ENCODE measurements at regions not wholly inside any gene's neighbourhood (a gene's known extent, or its start where the extent isn't known, plus 50 kb on each side); places are given as distances from the start of the nearest gene placed in this dataset.

- peak; percentile 76 to 95; a peak in 3 of 4 replicates for TF ChIP-seq TBL1XR1 (IDR thresholded peaks at IDR 0.05; ENCODE audit: low read length in 2 of 2)
- TF ChIP-seq BRD9 (IDR thresholded peaks at IDR 0.05; ENCODE audit: low read depth, partially characterized antibody), result no peak
- peak; percentile 90 for TF ChIP-seq NCOA1 (IDR thresholded peaks at IDR 0.05; ENCODE audit: low read depth)
- no peak for TF ChIP-seq C11orf30 (IDR thresholded peaks at IDR 0.05; ENCODE audit: low read depth)
- TF ChIP-seq TOE1 (IDR thresholded peaks at IDR 0.05; ENCODE audit: borderline replicate concordance), result peak; percentile 80
- TF ChIP-seq TOE1 (CRISPR knock-in tag; IDR thresholded peaks at IDR 0.05; ENCODE audit: borderline replicate concordance, low read depth), result no peak
- TF ChIP-seq RERE (CRISPR knock-in tag; IDR thresholded peaks at IDR 0.05; ENCODE audit: borderline replicate concordance), result no peak
- peak; percentile 91 for TF ChIP-seq ESRRA (IDR thresholded peaks at IDR 0.05; ENCODE audit: borderline replicate concordance, low read depth)
- peak; percentile 93 for TF ChIP-seq MYNN (IDR thresholded peaks at IDR 0.05)
- TF ChIP-seq MYNN (CRISPR knock-in tag; IDR thresholded peaks at IDR 0.05), result no peak
- TF ChIP-seq DEAF1 (CRISPR knock-in tag; IDR thresholded peaks at IDR 0.05), result peak; percentile 34; the same call in 1 of the 2 replicates
- TF ChIP-seq MXI1 (IDR thresholded peaks at IDR 0.05; ENCODE audit: low read depth, low read length), result peak; percentile 61; the same call in 1 of the 2 replicates
- peak; percentile 56; the same call in 1 of the 2 replicates for TF ChIP-seq CBX5 (IDR thresholded peaks at IDR 0.05; ENCODE audit: borderline replicate concordance, low read depth)
- peak; percentile 38; the same call in 1 of the 2 replicates for TF ChIP-seq ZBTB7A (IDR thresholded peaks at IDR 0.05; ENCODE audit: borderline replicate concordance, control insufficient read depth, low read depth, low read length)
- TF ChIP-seq MXD1 (CRISPR knock-in tag; IDR thresholded peaks at IDR 0.05; ENCODE audit: borderline replicate concordance, poor library complexity, severe bottlenecking), result no peak
- peak in 1 of 2 experiments; percentile 78; a peak in 1 of 4 replicates for TF ChIP-seq BCLAF1 (IDR thresholded peaks at IDR 0.05; ENCODE audit: borderline replicate concordance in 1 of 2, control insufficient read depth in 1 of 2, low read depth in 2 of 2, low read length in 1 of 2)
Observed at GRCh38 chr4:54571293-54572151, 86.2 kb upstream of the KIT start (continued).
